ENCODE measurements at regions not wholly inside any gene's neighbourhood (a gene's known extent, or its start where the extent isn't known, plus 50 kb on each side); places are given as distances from the start of the nearest gene placed in this dataset.

DNA sequence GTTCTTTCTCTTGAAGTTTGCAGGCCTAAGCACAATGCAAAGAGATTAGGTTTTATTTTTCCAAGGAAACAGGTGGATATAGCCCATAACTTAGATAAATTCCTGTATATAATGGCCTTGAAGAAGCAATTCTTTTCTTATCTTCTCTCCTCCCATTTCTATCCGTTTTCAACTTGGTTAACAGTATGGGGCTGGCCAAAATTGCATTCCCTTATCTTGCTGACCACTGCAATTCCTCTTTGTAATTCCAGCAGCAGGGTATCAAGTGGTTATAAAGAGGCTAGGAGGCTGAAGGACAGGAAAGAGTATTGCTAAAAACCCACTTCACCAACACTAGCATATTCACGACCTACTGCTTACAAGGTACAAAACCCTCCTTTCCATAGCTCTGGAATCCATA lies 643.5 kb upstream of the ID4 start:
- H3K27me3 Mint-ChIP-seq = no peaks in the 10 kb centered on the region
- Histone ChIP-seq H3K4me3 (ENCODE audit: low read depth, low read length) (no peak overlapping the region), H3K9me3 (ENCODE audit: control insufficient read depth in 2 of 2, low read length in 2 of 2) (no peaks in the 10 kb centered on the region), H3K27me3 (ENCODE audit: control insufficient read depth, insufficient read depth, low read length) (no peaks in the 10 kb centered on the region), H3K36me3 (ENCODE audit: control insufficient read depth, insufficient read depth, low read length) (no peaks in the 10 kb centered on the region), H3K4me1 (ENCODE audit: control insufficient read depth, insufficient read depth, low read length, poor library complexity, severe bottlenecking) (no peaks in the 10 kb centered on the region), H3K27ac (ENCODE audit: insufficient read depth, low read length, poor library complexity, severe bottlenecking) (no peak overlapping the region)
- H3K27ac Mint-ChIP-seq = no peak overlapping the region
- H3K4me1 Mint-ChIP-seq = no peaks in the 10 kb centered on the region
- no peaks in the 10 kb centered on the region for H3K36me3 Mint-ChIP-seq
- DNase-seq (no peak), ATAC-seq (ENCODE audit: low read depth in 2 of 2) (no peak)
- H3K9me3 Mint-ChIP-seq = peaks cover 2 to 17% (median 5%) of the 10 kb centered on the region in 7 donors
- no peak overlapping the region for H3K4me3 Mint-ChIP-seq

DNA sequence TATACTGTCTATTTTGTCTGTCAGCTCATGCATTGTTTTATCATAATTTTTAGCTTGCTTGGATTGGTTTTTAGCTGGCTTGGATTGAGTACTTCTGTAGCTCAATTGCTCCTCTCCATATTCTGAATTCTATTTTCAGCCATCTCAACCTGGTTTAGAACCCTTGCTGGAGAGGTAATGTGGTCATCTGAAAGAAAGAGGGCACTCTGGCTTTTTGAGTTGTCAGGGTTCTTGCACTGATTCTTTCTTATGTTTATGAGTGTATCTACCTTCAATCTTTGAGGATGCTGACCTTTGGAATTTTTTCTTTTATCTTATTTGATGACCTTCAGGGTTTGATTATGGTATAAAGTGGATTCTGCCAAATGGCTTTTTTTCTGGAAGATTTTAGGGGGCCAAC lies 632.7 kb upstream of the ID4 start:
- H3K36me3 ChIP-seq (ENCODE audit: control insufficient read depth, insufficient read depth, low read length) = no peaks in the 10 kb centered on the region
- no peaks in the 10 kb centered on the region for H3K27me3 ChIP-seq (ENCODE audit: control insufficient read depth, insufficient read depth, low read length)
- no peak overlapping the region for H3K4me3 Mint-ChIP-seq
- H3K4me1 ChIP-seq (ENCODE audit: control insufficient read depth, insufficient read depth, low read length, poor library complexity, severe bottlenecking) = no peaks in the 10 kb centered on the region
- H3K9me3 Mint-ChIP-seq = peaks cover 5 to 35% (median 7%) of the 10 kb centered on the region in 7 donors
- DNase-seq (no peak), ATAC-seq (ENCODE audit: low read depth in 2 of 2) (no peak)
- no peaks in the 10 kb centered on the region for H3K27me3 Mint-ChIP-seq
- H3K27ac Mint-ChIP-seq = no peak overlapping the region
- H3K9me3 ChIP-seq (ENCODE audit: control insufficient read depth in 2 of 2, low read length in 2 of 2) = peaks cover 0 to 9% of the 10 kb centered on the region in 2 experiments
- H3K36me3 Mint-ChIP-seq = no peaks in the 10 kb centered on the region
- no peak overlapping the region for H3K27ac ChIP-seq (ENCODE audit: insufficient read depth, low read length, poor library complexity, severe bottlenecking)
- H3K4me1 Mint-ChIP-seq = no peaks in the 10 kb centered on the region
- H3K4me3 ChIP-seq (ENCODE audit: low read depth, low read length) = no peak overlapping the region

DNA sequence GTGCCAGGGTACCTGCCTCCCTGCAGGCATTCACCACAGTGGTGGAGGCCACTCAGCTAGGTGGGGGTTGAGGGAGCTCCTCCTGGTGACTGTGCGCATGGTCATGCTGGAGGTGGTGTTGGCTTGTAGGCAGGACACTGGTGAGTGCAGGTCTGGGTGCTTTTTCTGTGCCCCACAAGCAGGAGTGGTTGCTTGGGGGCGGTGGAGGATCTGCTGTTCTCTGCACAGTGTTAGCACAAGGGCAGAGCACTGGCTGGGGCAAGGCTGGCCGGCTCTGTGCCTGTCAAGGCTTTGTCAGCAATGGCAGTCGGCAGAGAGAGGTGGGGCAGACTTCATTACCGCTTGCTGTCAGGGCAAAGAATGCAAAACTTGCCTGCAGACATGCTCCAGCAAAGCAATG lies 632.1 kb upstream of the ID4 start:
- H3K36me3 Mint-ChIP-seq = no peaks in the 10 kb centered on the region
- ATAC-seq (ENCODE audit: low read depth in 2 of 2) (no peak), DNase-seq (no peak)
- Histone ChIP-seq H3K4me3 (ENCODE audit: low read depth, low read length) (no peak overlapping the region), H3K4me1 (ENCODE audit: control insufficient read depth, insufficient read depth, low read length, poor library complexity, severe bottlenecking) (no peaks in the 10 kb centered on the region), H3K27ac (ENCODE audit: insufficient read depth, low read length, poor library complexity, severe bottlenecking) (no peak overlapping the region), H3K9me3 (ENCODE audit: control insufficient read depth in 2 of 2, low read length in 2 of 2) (peaks cover 0 to 9% of the 10 kb centered on the region in 2 experiments), H3K36me3 (ENCODE audit: control insufficient read depth, insufficient read depth, low read length) (no peaks in the 10 kb centered on the region), H3K27me3 (ENCODE audit: control insufficient read depth, insufficient read depth, low read length) (no peaks in the 10 kb centered on the region)
- no peaks in the 10 kb centered on the region for H3K27me3 Mint-ChIP-seq
- H3K9me3 Mint-ChIP-seq = peaks cover 5 to 33% (median 7%) of the 10 kb centered on the region in 7 donors
- H3K4me3 Mint-ChIP-seq = no peak overlapping the region
- H3K27ac Mint-ChIP-seq = no peak overlapping the region
- H3K4me1 Mint-ChIP-seq = no peaks in the 10 kb centered on the region

DNA sequence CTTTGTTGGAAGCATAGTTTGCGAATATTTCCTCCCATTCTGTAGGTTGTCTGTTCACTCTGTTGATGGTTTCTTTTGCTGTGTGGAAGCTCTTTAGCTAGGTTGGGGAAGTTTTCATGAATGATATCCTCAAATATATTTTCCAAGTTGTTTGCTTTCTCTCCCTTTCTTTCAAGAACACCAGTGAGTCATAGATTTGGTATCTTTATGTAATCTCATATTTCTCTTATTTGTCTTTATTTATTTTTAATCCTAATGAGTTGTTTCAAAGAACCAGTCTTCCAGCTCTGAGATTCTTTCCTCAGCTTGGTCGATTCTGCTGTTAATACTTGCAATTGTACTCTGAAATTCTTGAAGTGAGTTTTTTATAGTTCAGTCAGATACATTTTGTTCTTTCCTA lies 628.0 kb upstream of the ID4 start:
- Mint-ChIP-seq H3K27ac (no peak overlapping the region), H3K27me3 (no peaks in the 10 kb centered on the region), H3K36me3 (no peaks in the 10 kb centered on the region), H3K9me3 (peaks cover 2 to 13% (median 7%) of the 10 kb centered on the region in 7 donors), H3K4me3 (no peak overlapping the region), H3K4me1 (no peaks in the 10 kb centered on the region)
- no peaks in the 10 kb centered on the region for H3K4me1 ChIP-seq (ENCODE audit: control insufficient read depth, insufficient read depth, low read length, poor library complexity, severe bottlenecking)
- no peak overlapping the region for H3K4me3 ChIP-seq (ENCODE audit: low read depth, low read length)
- no peak for DNase-seq
- no peaks in the 10 kb centered on the region for H3K27me3 ChIP-seq (ENCODE audit: control insufficient read depth, insufficient read depth, low read length)
- H3K36me3 ChIP-seq (ENCODE audit: control insufficient read depth, insufficient read depth, low read length) = no peaks in the 10 kb centered on the region
- no peak overlapping the region for H3K27ac ChIP-seq (ENCODE audit: insufficient read depth, low read length, poor library complexity, severe bottlenecking)
- ATAC-seq (ENCODE audit: low read depth in 2 of 2) = no peak
- peaks cover 0 to 9% of the 10 kb centered on the region in 2 experiments for H3K9me3 ChIP-seq (ENCODE audit: control insufficient read depth in 2 of 2, low read length in 2 of 2)

DNA sequence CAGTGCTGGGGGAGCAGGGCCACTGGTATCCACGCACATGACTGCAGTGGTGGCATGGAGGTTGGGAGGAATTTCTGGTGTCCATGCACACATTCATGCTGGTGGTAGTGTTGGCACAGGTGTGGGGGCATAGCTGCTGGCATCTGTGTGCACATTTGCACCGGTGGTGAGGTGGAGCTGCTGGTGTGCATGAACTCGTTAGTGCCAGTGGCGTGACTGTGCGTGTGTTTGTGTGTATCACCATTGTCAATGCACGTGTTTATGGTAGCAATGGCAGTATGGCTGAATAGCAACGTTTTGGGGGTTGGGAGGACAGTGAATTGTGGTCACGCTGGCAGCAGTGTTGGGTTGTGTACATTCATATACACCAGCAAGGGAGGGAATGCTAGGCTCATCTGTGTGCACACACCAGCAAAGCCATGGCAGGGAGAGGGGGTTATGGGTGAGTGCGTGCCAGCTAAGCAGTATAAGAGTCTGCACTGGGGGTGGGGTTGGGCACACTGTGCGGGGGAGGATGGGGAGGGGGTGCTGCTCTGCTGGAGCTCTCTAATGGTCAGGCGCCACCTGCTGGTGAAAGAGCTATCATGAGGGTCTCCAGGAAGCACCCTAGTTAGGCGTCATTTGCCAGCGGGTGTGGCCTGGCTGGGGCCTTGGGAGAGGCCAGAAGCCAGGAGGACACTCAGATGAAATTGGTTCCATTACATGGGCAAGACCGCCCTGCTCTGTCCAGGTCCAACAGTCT lies 626.1 kb upstream of the ID4 start:
- no peaks in the 10 kb centered on the region for H3K27me3 ChIP-seq (ENCODE audit: control insufficient read depth, insufficient read depth, low read length)
- ATAC-seq (ENCODE audit: low read depth in 2 of 2) (no peak), DNase-seq (no peak)
- H3K27ac ChIP-seq (ENCODE audit: insufficient read depth, low read length, poor library complexity, severe bottlenecking) = no peak overlapping the region
- no peak overlapping the region for H3K4me3 ChIP-seq (ENCODE audit: low read depth, low read length)
- no peaks in the 10 kb centered on the region for H3K9me3 ChIP-seq (ENCODE audit: control insufficient read depth in 2 of 2, low read length in 2 of 2)
- Mint-ChIP-seq H3K4me1 (no peaks in the 10 kb centered on the region), H3K9me3 (peaks cover 2 to 10% (median 6%) of the 10 kb centered on the region in 7 donors), H3K4me3 (no peak overlapping the region), H3K27ac (no peak overlapping the region), H3K36me3 (no peaks in the 10 kb centered on the region), H3K27me3 (no peaks in the 10 kb centered on the region)
- no peaks in the 10 kb centered on the region for H3K36me3 ChIP-seq (ENCODE audit: control insufficient read depth, insufficient read depth, low read length)
- H3K4me1 ChIP-seq (ENCODE audit: control insufficient read depth, insufficient read depth, low read length, poor library complexity, severe bottlenecking) = no peaks in the 10 kb centered on the region

DNA sequence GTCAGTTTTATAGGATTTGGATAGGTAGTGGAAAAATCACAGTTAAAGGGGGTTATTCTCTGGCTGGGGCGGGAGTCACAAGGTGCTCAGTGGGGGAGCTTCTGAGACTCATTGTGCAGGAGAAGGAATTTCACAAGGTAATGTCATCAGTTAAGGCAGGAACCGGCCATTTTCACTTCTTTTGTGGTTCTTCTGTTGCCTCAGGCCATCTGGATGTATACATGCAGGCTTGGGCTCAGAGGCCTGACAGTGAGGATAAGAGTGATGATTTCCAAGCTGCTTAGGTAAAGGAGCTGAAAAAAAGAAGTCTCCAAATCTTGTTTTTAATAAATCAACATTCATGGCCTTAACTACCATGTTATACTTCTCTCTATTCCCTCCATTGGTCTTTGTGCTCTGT lies 622.9 kb upstream of the ID4 start:
- H3K4me3 ChIP-seq (ENCODE audit: low read depth, low read length) = no peak overlapping the region
- no peaks in the 10 kb centered on the region for H3K4me1 ChIP-seq (ENCODE audit: control insufficient read depth, insufficient read depth, low read length, poor library complexity, severe bottlenecking)
- DNase-seq (no peak), ATAC-seq (ENCODE audit: low read depth in 2 of 2) (no peak)
- Mint-ChIP-seq H3K36me3 (no peaks in the 10 kb centered on the region), H3K4me3 (no peak overlapping the region), H3K27ac (no peak overlapping the region), H3K27me3 (no peaks in the 10 kb centered on the region), H3K4me1 (no peaks in the 10 kb centered on the region), H3K9me3 (peaks cover 1 to 14% (median 5%) of the 10 kb centered on the region in 7 donors)
- no peaks in the 10 kb centered on the region for H3K36me3 ChIP-seq (ENCODE audit: control insufficient read depth, insufficient read depth, low read length)
- no peak overlapping the region for H3K27ac ChIP-seq (ENCODE audit: insufficient read depth, low read length, poor library complexity, severe bottlenecking)
- no peaks in the 10 kb centered on the region for H3K27me3 ChIP-seq (ENCODE audit: control insufficient read depth, insufficient read depth, low read length)
- no peaks in the 10 kb centered on the region for H3K9me3 ChIP-seq (ENCODE audit: control insufficient read depth in 2 of 2, low read length in 2 of 2)

DNA sequence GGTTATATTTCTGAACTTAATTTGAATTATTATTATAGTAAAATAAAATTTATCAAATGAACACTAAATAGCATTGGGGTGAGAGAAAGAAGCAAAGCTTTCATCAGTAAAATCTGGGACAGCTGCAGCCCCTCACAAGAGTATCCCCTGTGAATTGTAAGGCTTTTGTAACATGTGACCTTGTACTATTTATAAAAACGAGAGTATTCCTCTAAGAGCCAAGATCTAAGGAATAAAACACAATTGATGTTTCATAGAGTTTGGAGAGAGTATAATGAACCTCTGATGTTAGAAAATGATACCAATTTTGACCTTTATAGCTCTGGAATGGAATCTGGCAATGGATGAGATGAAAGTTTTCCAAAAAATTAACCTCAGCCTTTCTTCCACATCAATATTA lies 617.2 kb upstream of the ID4 start:
- Mint-ChIP-seq H3K4me3 (no peak overlapping the region), H3K4me1 (no peaks in the 10 kb centered on the region), H3K36me3 (no peaks in the 10 kb centered on the region), H3K27me3 (no peaks in the 10 kb centered on the region), H3K27ac (no peak overlapping the region), H3K9me3 (peaks cover 0 to 11% (median 7%) of the 10 kb centered on the region in 7 donors)
- DNase-seq (no peak), ATAC-seq (ENCODE audit: low read depth in 2 of 2) (no peak)
- Histone ChIP-seq H3K4me1 (ENCODE audit: control insufficient read depth, insufficient read depth, low read length, poor library complexity, severe bottlenecking) (no peaks in the 10 kb centered on the region), H3K27me3 (ENCODE audit: control insufficient read depth, insufficient read depth, low read length) (no peaks in the 10 kb centered on the region), H3K27ac (ENCODE audit: insufficient read depth, low read length, poor library complexity, severe bottlenecking) (no peak overlapping the region), H3K4me3 (ENCODE audit: low read depth, low read length) (no peak overlapping the region), H3K9me3 (ENCODE audit: control insufficient read depth in 2 of 2, low read length in 2 of 2) (no peaks in the 10 kb centered on the region), H3K36me3 (ENCODE audit: control insufficient read depth, insufficient read depth, low read length) (no peaks in the 10 kb centered on the region)

DNA sequence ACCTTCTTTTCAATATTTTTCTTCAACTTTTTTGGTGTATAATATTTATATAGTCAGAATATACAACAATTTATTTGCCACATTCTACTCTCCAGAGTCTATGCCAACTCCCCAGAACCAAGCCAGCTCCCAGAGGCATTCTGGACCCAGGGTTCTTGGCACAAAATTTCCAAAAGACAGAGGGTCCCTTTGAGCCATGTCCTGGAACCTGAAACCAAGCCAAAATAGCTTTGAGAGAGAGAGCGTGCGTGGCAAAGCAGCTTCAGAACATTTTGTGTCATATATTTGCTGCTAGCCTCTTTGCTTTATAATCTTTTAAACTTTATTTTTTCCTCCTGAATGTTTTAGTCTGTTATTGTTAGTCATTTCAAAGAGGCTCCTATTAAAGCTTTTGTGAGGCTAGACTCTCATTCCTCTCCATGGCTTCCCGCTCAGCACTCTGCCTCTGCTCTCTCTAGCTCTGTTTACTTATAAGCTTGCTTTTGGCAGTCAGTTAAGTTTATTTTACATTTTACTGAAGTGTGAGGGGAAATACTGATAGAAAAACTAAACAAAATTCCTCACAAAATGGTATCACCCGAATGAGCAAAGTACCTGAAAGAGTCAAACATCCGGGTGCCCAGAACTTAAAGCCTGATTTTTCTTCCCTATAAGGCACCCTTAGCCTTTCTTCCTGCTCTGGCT lies 605.1 kb upstream of the ID4 start:
- Mint-ChIP-seq H3K9me3 (peaks cover 0 to 13% (median 4%) of the 10 kb centered on the region in 7 donors), H3K4me3 (no peak overlapping the region), H3K27ac (no peak overlapping the region), H3K4me1 (no peaks in the 10 kb centered on the region), H3K27me3 (no peaks in the 10 kb centered on the region), H3K36me3 (no peaks in the 10 kb centered on the region)
- DNase-seq (no peak), ATAC-seq (ENCODE audit: low read depth in 2 of 2) (no peak)
- Histone ChIP-seq H3K4me3 (ENCODE audit: low read depth, low read length) (no peak overlapping the region), H3K9me3 (ENCODE audit: control insufficient read depth in 2 of 2, low read length in 2 of 2) (peaks cover 0 to 1% of the 10 kb centered on the region in 2 experiments), H3K36me3 (ENCODE audit: control insufficient read depth, insufficient read depth, low read length) (no peaks in the 10 kb centered on the region), H3K27ac (ENCODE audit: insufficient read depth, low read length, poor library complexity, severe bottlenecking) (no peak overlapping the region), H3K27me3 (ENCODE audit: control insufficient read depth, insufficient read depth, low read length) (no peaks in the 10 kb centered on the region), H3K4me1 (ENCODE audit: control insufficient read depth, insufficient read depth, low read length, poor library complexity, severe bottlenecking) (no peaks in the 10 kb centered on the region)

All from CD4-positive, CD25-positive, alpha-beta regulatory T cell (primary cell).